ENCODE measurements at regions not wholly inside any gene's neighbourhood (a gene's known extent, or its start where the extent isn't known, plus 50 kb on each side); places are given as distances from the start of the nearest gene placed in this dataset.
"Not testable (repeated sequence)": the region's sequence is repeated elsewhere in the genome, so short reads cannot be mapped to it uniquely, and the experiment has no call there.

DNA sequence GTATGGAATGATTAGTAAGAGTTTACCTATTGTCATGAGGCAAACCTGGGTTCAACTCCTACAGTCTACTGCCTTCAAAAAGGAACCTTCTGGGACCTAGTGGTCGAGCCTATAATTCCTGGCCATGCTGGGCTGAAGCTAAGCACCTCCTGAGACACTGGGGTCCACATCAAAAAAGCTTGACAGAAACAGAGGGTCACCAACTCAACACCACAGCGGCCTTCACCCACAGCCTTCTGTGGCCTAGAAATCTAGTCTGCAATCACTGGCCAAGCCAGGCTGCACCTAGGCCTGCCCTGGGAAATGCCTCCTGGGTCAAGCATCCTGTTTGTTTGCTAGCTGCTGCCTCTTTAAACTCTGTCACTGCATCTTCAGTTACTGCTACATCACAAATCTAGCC lies 153.9 kb upstream of the C11orf58 start:
- Histone ChIP-seq H3K4me2 (ENCODE audit: low read length) (no peak overlapping the region), H3K36me3 (ENCODE audit: insufficient read depth, low read length) (no peaks in the 10 kb centered on the region), H3K4me1 (ENCODE audit: insufficient read depth, low read length, severe bottlenecking) (no peaks in the 10 kb centered on the region), H3K27me3 (ENCODE audit: insufficient read depth, low read length) (no peaks in the 10 kb centered on the region), H3K4me3 (ENCODE audit: low read depth, low read length, poor library complexity, severe bottlenecking) (no peak overlapping the region), H4K20me1 (ENCODE audit: insufficient read depth, low read length) (no peaks in the 10 kb centered on the region), H3K9me2 (ENCODE audit: low read depth, low read length) (no peaks in the 10 kb centered on the region), H3K79me2 (ENCODE audit: insufficient read depth, low read length) (no peaks in the 10 kb centered on the region), H3F3A (ENCODE audit: insufficient read depth, low read length) (no peaks in the 10 kb centered on the region), H3K9ac (ENCODE audit: low read length) (no peak overlapping the region), H2AFZ (ENCODE audit: low read length) (no peak overlapping the region), H3K27ac (ENCODE audit: low read depth, low read length, poor library complexity, severe bottlenecking) (no peak overlapping the region), H3K9me3 (ENCODE audit: low read length) (no peaks in the 10 kb centered on the region)
- no peak for TF ChIP-seq EZH2 (IDR thresholded peaks at IDR 0.05; ENCODE audit: borderline replicate concordance, low read length)
- TF ChIP-seq, protein P1, sequence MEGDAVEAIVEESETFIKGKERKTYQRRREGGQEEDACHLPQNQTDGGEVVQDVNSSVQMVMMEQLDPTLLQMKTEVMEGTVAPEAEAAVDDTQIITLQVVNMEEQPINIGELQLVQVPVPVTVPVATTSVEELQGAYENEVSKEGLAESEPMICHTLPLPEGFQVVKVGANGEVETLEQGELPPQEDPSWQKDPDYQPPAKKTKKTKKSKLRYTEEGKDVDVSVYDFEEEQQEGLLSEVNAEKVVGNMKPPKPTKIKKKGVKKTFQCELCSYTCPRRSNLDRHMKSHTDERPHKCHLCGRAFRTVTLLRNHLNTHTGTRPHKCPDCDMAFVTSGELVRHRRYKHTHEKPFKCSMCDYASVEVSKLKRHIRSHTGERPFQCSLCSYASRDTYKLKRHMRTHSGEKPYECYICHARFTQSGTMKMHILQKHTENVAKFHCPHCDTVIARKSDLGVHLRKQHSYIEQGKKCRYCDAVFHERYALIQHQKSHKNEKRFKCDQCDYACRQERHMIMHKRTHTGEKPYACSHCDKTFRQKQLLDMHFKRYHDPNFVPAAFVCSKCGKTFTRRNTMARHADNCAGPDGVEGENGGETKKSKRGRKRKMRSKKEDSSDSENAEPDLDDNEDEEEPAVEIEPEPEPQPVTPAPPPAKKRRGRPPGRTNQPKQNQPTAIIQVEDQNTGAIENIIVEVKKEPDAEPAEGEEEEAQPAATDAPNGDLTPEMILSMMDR (IDR thresholded peaks at IDR 0.05; ENCODE audit: low read length): no peak

DNA sequence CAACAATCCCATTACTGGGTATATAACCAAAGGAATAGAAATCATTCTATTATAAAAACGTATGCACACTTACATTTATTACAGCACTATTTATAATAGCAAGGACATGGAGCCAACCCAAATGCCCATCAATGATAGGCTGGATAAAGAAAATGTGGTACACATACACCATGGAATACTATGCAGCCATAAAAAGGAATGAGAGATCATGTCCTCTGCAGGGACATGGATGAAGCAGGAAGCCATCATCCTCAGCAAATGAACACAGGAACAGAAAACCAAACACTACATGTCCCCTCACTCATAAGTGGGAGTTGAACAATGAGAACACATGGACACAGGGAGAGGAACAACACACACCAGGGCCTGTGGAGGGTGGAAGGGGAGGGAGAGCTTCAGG lies 157.4 kb upstream of the C11orf58 start:
- not testable (repeated sequence) for H3K4me3 ChIP-seq (ENCODE audit: low read depth, low read length, poor library complexity, severe bottlenecking); H3K9me3 ChIP-seq (ENCODE audit: low read length); H3K27ac ChIP-seq (ENCODE audit: low read depth, low read length, poor library complexity, severe bottlenecking); H3K79me2 ChIP-seq (ENCODE audit: insufficient read depth, low read length); H3K9ac ChIP-seq (ENCODE audit: low read length); H3K27me3 ChIP-seq (ENCODE audit: insufficient read depth, low read length); H3K9me2 ChIP-seq (ENCODE audit: low read depth, low read length); H3K4me2 ChIP-seq (ENCODE audit: low read length); H2AFZ ChIP-seq (ENCODE audit: low read length); H3F3A ChIP-seq (ENCODE audit: insufficient read depth, low read length); H4K20me1 ChIP-seq (ENCODE audit: insufficient read depth, low read length); H3K36me3 ChIP-seq (ENCODE audit: insufficient read depth, low read length); H3K4me1 ChIP-seq (ENCODE audit: insufficient read depth, low read length, severe bottlenecking)

DNA sequence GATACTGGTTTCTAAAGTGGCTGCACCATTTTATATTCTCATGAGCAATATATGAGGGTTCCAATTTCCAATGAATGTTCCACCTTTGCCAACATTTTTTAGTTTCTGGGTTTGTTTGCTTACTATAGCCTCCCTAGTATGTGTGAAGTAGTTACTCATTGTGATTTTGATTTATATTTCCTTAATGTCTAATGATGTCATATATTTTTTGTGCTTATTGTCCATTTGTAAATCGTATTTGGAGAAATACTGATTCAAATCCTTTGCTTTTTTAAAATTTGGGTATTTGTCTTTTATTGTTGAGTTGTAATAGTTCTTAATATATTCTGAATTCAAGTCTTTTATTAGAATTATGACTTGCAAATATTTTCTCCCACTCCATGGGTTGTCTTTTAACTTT lies 161.0 kb upstream of the C11orf58 start:
- TF ChIP-seq, protein P1 (IDR thresholded peaks at IDR 0.05; ENCODE audit: low read length): no peak
- no peak for TF ChIP-seq EZH2 (IDR thresholded peaks at IDR 0.05; ENCODE audit: borderline replicate concordance, low read length)
- H3K9ac ChIP-seq (ENCODE audit: low read length): no peak overlapping the region

DNA sequence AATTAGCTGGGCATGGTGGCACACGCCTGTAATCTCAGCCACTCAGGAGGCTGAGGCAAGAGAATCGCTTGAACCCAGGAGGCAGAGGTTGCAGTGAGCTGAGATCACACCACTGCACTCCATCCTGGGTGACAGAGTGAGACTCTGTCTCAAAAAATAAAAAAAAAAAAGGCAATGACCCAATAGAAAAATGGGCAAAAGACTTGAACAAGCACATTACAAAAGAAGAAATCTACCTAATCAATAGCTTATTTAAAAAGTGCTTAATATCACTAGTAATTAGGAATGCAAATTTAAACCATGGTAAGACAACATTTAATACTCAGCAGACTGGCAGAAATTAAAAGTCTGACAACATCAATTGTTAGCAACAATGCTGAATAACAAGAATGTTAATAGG lies 163.6 kb upstream of the C11orf58 start:
- H2AFZ ChIP-seq (ENCODE audit: low read length); H3K4me2 ChIP-seq (ENCODE audit: low read length); H3K9ac ChIP-seq (ENCODE audit: low read length); H3K36me3 ChIP-seq (ENCODE audit: insufficient read depth, low read length); H3K79me2 ChIP-seq (ENCODE audit: insufficient read depth, low read length); H3K27ac ChIP-seq (ENCODE audit: low read depth, low read length, poor library complexity, severe bottlenecking); H3K4me3 ChIP-seq (ENCODE audit: low read depth, low read length, poor library complexity, severe bottlenecking); H3K9me2 ChIP-seq (ENCODE audit: low read depth, low read length); H3F3A ChIP-seq (ENCODE audit: insufficient read depth, low read length); H3K9me3 ChIP-seq (ENCODE audit: low read length); H4K20me1 ChIP-seq (ENCODE audit: insufficient read depth, low read length); H3K27me3 ChIP-seq (ENCODE audit: insufficient read depth, low read length); H3K4me1 ChIP-seq (ENCODE audit: insufficient read depth, low read length, severe bottlenecking): not testable (repeated sequence)

More for the DNA sequence above, 161.0 kb upstream of the C11orf58 start:
- no peak overlapping the region for H2AFZ ChIP-seq (ENCODE audit: low read length)
- no peaks in the 10 kb centered on the region for H3K27me3 ChIP-seq (ENCODE audit: insufficient read depth, low read length)
- no peak overlapping the region for H3K4me2 ChIP-seq (ENCODE audit: low read length)
- no peaks in the 10 kb centered on the region for H3K36me3 ChIP-seq (ENCODE audit: insufficient read depth, low read length)
- H3K9me3 ChIP-seq (ENCODE audit: low read length): no peaks in the 10 kb centered on the region
- H3K79me2 ChIP-seq (ENCODE audit: insufficient read depth, low read length): no peaks in the 10 kb centered on the region
- no peaks in the 10 kb centered on the region for H3F3A ChIP-seq (ENCODE audit: insufficient read depth, low read length)
- no peak overlapping the region for H3K4me3 ChIP-seq (ENCODE audit: low read depth, low read length, poor library complexity, severe bottlenecking)
- H3K27ac ChIP-seq (ENCODE audit: low read depth, low read length, poor library complexity, severe bottlenecking): no peak overlapping the region
- H3K4me1 ChIP-seq (ENCODE audit: insufficient read depth, low read length, severe bottlenecking): no peaks in the 10 kb centered on the region
- H3K9me2 ChIP-seq (ENCODE audit: low read depth, low read length): no peaks in the 10 kb centered on the region
- H4K20me1 ChIP-seq (ENCODE audit: insufficient read depth, low read length): no peaks in the 10 kb centered on the region

Data from OCI-LY1 (cell line).